Testis (tissue), 2 donors: ENCODE measurements at regions not wholly inside any gene's neighbourhood (a gene's known extent, or its start where the extent isn't known, plus 50 kb on each side); places are given as distances from the start of the nearest gene placed in this dataset.
"Not testable (repeated sequence)": the region's sequence is repeated elsewhere in the genome, so short reads cannot be mapped to it uniquely, and the experiment has no call there.

ENCODE experiments used
- POLR2A ChIP-seq: fragments of 450-650 bp; IDR thresholded peaks from one replicate; pipeline ENCODE4 v1.6.1; 2017; ENCODE audit warnings: antibody characterized with exemption, mild to moderate bottlenecking, moderate library complexity
- TF ChIP-seq, protein P1 (sequence below), 3 experiments: fragments of 450-650 bp in 2 of 3; fragments of 200-600 bp in 1 of 3; sonication (generic) in 1 of 3; IDR thresholded peaks; one replicate each; pipeline ENCODE4 v1.5.1; 2016 to 2019; ENCODE audit warnings: antibody characterized with exemption in 3 of 3, mild to moderate bottlenecking in 2 of 3, moderate library complexity in 1 of 3

DNA sequence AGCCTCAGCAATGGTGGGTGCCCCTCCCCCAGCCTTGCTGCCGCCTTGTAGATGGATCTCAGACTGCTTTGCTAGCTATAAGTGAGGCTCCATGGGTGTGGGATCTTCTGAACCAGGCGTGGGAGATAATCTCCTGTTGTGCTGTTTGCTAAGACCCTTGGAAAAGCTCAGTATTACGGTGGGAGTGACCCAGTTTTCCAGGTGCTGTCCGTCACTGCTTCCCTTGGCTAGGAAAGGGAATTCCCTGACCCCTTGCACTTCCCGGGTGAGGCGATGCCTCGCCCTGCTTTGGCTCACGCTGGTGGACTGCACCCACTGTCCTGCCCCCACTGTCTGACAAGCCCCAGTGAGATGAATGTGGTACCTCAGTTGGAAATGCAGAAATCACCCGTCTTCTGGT lies 411.2 kb downstream of the RAB38 start:
- TF ChIP-seq, protein P1, sequence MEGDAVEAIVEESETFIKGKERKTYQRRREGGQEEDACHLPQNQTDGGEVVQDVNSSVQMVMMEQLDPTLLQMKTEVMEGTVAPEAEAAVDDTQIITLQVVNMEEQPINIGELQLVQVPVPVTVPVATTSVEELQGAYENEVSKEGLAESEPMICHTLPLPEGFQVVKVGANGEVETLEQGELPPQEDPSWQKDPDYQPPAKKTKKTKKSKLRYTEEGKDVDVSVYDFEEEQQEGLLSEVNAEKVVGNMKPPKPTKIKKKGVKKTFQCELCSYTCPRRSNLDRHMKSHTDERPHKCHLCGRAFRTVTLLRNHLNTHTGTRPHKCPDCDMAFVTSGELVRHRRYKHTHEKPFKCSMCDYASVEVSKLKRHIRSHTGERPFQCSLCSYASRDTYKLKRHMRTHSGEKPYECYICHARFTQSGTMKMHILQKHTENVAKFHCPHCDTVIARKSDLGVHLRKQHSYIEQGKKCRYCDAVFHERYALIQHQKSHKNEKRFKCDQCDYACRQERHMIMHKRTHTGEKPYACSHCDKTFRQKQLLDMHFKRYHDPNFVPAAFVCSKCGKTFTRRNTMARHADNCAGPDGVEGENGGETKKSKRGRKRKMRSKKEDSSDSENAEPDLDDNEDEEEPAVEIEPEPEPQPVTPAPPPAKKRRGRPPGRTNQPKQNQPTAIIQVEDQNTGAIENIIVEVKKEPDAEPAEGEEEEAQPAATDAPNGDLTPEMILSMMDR (IDR thresholded peaks at IDR 0.05): not testable (repeated sequence)
- TF ChIP-seq POLR2A: not testable (repeated sequence)
